Activated CD8-positive, alpha-beta memory T cell treated with anti-CD3 and anti-CD28 coated beads, Interleukin-2, amount 50 U/mL, for 1 hour (primary cell): ENCODE measurements at regions not wholly inside any gene's neighbourhood (a gene's known extent, or its start where the extent isn't known, plus 50 kb on each side); places are given as distances from the start of the nearest gene placed in this dataset.
"Not testable (repeated sequence)": the region's sequence is repeated elsewhere in the genome, so short reads cannot be mapped to it uniquely, and the experiment has no call there.

Experiments
- DNase-seq: peaks from one replicate; pipeline ENCODE4 v3.0.0-alpha.2; 2020; ENCODE audit errors: extremely low read depth

DNA sequence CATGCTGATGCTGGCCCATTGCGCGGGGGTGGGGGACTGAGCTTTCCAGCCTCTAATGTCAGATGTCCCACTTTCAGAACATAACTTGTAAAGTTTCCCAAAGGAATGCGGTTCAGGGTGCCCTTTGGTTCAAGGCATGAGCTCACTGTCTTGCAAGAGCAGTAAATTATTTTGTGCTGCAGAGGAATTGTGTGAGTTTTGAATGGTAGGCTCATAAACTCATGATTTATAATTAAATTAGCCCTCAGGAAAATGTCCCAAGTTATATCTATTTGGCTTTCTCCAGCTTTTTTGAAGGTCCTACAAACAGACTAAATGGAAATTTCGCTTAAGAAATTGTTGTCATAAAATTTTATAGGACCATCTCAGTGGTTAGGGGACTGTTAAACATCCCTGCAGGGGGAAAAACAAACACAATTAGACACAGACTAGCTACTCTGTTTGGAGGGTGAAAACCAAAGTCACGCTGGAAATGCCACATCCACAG is 321.8 kb downstream of the HS3ST3B1 start:
- DNase-seq: no peak

DNA sequence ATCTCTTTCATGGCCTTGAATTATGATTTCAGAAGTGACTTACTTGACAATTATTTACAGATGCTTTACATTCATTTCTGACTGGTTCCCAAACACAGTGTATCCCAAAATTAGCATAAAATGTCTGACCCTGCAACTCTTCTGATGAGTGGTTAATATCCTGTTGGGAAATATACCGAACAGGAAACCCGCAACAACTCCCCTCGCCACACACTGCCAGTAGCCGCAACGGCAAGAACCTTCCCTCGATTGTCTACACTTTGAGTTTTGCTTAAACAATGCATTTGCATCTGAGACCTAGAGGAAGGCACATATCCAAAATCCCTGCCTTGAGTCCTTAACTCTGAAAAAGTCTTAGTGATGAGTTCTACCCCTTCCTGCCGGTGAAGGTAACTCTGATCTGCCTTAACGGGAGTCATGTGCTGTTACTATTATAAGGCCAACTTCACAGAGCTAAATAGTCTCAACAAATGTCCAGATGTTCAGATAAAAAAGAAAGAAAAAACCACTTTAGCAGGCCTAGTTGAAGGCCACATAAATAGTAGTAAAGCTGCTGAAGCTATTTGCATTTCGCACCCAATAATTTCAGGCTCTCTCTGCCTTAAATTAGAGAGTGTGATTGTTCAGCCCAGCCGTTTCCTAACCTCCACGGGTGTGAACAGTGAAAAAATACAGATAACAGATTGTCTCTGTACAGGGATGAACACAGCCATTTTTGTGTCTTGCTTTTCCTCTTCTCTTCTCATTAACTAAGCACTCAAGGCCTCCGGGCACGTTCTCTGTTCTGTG is 321.1 kb downstream of the HS3ST3B1 start:
- DNase-seq: no peak

DNA sequence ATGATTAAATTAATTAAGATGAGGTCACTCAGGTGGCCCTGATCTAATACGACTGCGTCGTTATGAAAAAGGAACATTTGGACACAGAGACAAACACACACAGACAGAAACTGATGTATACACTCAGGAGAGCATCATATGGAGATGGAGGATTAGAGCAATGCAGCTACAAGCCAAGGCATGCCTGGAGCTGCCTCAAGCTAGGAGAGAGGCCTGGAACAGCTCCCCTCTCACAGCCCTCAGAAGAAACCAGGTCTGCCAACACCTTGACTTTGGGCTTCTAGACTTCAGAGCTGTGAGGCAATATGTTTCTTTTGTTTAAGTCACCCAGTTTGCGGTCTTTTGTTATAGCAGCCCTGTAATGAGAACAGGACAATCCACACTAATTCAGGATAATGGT is 318.9 kb downstream of the HS3ST3B1 start:
- DNase-seq: no peak

DNA sequence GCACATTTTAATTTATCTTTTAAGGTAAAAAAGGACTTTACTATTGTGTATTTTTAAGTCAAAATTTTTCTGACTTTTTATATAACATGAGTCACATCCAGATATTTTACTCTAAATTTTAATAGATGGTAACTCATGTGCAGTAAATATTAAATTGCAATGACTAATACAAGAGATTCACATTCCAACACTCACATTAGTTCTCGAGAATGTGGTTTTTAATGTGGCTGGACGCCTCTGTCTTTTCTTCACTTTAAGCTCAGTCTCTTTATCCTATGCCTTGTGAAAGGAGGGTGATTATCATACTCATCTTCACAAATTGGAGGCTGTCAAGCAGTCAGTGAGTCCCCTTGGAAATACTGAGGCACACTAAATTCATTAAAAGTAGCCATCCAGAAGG is 315.6 kb downstream of the HS3ST3B1 start:
- no peak for DNase-seq

DNA sequence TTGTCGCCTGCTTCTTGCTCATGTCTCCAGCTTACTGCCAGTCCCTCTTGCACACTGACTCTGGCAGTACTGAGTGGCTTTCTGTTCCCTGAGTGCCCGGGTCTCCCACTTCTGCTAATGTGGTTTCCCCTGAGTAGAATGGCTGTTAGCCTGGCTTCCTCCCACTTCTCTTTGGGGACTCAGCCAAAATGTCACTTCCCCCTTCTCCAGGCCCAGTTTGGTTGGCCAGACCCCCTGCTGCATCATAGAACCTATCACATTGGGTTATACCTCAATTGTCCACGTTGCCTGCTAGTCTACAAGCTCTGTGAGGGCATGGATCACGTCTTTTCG is 304.4 kb downstream of the HS3ST3B1 start:
- DNase-seq: no peak

DNA sequence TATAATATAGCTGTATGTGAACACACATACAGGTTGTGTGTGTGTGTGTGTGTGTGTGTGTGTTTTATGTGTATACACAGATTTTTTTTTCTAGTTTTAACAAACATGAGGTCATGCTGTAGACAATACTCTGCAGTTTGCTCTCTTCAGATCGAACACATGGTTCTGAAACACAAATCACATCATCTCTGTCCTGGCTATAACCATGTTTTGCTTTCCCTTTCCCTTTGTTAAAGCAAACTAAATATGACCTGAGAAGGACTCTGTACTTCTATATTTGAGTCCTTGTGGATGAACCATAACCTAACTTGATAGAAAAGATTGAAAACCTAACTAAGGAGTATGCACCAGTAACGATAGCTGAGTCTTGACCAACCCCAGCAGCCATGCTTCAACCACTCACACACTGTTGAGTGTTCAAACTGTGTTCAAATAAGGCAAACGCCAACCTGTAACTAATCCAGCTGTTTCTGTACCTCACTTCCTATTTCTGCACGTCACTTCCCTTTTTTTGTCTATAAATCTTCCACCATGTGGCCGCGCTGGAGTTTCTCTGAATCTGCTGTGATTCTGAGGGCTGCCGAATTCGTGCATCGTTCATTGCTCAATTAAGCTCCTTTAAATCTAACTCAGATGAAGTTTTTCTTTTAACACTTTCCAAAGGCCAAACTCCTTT is 303.8 kb downstream of the HS3ST3B1 start:
- DNase-seq: no peak

DNA sequence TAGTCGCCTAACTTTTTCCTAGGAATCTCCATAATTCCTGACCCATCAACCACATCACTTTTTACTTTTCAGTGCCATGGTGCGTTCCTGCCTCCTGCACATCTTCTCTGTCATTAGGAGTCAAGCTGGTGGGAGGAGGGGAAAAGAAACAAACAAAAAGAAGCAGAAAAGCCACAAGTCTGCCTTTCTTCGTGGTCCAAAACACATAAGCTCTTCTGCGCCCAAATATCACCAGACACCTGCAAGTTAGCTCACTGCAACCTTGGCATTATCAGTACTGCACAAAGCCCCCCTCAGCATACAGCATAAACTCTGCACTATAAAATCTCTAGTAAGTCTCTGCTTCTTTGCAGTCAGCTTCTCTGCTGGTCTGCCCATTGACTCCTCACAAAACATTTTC is 295.3 kb downstream of the HS3ST3B1 start:
- DNase-seq: no peak

DNA sequence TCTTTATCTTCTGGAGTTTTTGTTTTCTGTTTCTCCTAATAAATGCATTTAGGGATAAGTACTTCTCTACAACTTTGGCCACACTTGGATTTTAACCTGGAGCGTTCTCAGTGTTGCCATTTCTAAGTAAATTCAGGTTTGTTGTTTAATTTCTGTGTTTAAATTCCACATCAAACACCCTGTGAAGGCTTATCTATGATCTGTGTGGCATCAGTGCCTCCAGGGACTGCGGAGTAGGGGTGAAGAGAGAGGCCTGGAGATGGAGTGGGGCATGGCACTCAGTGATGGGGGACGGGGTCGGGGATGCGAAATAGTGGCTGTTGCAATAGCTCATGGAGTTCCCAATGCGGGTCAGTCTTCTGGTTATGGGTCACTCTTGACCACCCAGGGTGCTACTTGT is 294.8 kb downstream of the HS3ST3B1 start:
- DNase-seq: no peak

DNA sequence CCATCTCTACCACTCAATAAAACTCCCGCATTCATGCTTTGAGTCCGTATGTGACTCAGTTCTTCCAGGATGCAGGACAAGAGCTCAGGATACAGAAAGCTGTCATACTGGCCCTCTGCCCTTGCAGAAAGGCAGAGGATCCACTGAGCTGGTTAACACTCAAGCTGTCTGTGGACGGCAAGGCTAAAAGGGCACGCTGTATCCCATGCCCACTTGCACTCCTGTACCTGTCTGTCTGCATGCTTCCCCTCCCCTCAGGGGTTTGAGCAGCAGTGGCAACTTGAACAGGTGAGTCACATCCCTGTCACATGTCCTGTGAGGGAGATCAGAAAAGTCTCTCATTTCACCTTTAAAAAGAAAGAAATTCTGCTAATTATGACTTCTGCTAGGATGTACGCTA is 293.8 kb downstream of the HS3ST3B1 start:
- DNase-seq: no peak

DNA sequence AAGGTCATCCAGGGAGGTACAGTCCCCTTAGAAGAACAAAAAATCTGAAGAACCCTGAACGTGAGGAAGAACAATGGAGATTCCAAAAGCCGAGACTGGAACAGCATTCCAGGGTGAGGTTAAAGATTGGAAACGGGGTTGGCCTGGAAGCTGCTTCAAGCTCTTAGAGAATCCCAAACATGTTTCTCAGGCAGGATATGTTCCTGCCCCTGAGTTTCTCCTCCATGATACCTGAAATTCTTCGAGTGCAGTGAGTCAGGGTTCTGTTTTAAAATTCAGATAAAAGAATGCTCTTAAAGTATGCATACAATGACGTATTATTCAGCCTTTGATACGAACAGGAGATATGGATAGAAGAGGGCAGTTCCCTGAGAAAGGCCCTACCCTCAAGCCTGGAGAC is 293.1 kb downstream of the HS3ST3B1 start:
- DNase-seq: no peak

DNA sequence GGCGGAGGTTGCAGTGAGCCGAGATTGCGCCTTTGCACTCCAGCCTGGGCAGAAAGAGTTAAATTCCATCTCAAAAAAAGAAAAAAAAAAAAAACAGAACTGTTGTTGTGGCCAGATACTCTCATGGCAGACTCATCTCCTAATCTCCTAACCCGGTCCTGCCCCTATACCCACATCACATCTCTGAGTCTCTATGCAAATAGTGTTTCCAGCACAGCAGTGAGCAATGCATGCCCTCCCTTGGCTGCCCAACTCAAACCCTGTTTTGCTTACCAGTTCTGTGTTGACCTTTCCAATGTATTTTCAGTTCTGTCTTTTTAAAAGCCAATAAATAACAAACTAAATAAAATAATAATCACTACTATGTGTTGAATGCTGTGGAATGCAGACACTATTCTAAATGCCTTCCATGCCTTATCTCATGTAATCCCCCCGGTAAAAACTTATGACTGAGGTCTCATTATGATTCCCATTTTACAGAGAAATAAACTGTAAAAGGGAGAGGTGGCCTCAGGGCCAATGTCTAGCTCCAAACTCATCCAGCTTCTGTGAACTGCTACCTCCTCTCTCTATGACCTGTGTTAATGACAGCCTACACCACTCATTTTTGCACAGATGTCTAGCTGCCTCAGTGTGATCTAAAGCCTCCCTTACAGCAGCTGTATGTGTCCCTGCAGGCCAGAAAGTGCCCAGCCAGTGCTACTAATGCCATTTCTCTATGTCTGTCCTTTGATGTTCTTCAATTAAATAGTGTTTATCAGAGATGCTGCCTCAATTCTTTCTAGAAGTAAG is 289.8 kb downstream of the HS3ST3B1 start:
- no peak for DNase-seq

DNA sequence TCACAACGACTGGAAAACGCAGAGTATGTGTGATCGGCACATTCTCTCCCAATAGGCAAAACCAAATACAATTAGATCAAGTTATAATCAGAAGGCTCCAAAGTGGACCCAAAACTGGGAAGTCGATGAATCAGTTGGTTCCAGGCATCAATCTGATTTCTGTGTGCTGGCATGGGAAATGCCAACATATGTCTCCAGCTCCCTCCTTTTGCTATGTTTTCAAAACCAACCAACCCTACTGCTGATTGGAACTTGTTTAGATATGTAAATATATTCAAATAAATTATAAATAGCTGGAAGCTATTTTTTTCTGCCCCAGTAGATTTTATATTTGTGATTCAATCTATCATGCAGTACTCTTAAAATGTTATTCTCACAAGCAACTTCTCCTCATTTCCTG is 284.2 kb downstream of the HS3ST3B1 start:
- DNase-seq: no peak

DNA sequence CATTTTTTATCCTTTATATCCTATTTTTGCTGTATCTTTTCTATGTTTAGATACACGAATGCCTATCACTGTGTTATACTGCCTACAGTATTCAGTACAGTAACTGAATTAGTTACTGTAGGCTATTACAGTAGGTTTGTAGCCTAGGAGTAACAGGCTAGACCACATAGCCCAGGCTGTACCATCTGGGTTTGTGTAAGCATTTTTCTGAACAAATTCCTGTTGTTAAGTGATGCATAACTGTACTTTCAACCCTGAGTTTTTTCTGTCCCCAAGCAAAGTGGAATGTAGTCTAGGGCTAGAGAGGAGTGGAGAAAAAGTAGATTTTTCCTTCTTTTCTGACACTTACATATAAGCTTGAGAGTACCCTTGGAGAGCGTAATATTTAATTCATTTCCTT is 282.1 kb downstream of the HS3ST3B1 start:
- no peak for DNase-seq

DNA sequence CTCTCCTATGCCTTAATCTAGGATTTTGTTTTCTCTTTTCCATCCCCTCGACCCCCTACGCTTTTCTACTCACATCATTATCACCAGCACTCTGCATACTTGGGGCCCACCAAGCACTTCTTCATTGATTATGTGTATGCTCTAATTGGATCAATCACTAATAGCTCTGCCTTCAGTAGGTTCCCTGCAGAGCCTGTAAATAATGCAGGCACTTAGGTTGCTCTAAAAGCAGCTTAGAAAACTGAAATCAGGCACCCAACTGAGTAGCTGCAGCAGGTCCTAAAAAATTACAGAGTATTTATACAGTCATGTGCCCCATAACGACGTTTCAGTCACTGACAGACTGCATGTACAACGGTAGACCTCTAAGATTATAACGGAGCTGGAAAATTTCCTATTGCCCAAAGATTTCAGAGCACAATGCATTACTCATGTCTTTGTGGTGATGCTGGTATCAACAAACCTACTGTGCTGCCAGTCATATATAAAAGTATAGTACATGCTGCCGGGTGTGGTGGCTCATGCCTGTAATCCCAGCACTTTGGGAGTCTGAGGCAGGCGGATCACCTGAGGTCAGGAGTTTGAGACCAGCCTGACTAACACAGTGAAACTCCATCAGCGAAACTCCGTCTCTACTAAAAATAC is 280.4 kb downstream of the HS3ST3B1 start:
- no peak for DNase-seq

DNA sequence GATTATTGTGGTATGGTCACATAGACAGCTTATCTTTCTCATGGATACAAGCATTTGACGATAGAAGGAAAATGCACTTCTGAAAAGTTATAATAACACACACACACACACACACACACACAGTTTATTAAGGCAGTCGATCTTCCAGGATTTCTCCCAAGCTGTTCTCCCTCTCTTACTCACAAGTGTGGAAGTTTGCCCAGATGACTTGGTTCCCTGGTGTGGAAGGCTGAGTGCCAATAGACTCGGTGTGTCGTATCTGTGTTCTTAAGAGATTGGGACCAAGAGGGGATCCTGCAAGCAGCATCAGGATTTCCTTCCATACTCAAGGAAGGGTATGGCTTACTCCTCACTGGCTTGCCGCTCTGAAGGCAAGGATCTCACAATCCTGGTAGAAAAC is 279.6 kb downstream of the HS3ST3B1 start:
- no peak for DNase-seq

DNA sequence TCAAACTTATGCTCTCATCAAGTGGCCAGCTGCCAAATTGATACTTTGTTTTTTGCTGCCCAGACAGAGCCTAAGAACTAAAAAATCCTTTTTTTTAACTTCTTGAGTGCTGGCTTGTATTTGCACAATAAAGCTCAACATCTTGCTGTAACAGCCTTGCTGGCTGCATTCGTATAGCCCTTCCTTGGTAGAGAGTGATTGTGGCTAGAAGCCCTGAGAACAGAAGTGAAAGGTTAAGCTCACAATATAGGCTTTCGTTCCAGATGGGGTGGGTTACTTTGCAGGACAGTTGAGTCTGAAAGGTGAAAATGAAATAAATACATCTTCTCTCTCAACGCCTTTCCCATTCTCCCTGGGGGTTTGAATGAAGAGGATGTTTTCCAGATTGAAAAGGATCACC is 278.8 kb downstream of the HS3ST3B1 start:
- DNase-seq: no peak

DNA sequence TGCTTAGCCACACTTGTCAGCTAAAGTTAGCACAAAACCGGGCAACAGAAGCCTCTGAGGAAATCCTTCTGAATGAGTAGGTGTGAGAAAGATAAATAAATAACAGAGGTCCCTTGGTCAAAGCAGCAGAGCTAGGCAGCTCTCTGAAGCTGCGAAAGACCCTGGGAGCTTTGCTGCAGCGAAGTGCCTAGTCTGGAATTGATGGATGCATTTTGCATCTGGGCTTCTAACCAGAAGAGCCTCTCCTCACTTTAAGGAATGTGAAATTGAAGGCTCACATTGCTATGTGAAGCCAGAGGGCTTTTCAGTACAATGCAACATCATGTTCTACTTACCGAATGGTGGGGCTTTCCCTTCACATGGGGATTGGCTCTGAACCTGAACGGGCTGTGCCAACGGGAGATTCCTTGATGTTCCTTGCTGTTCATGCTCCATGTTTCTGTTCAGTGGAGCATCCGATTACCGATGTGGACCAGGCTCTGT is 274.6 kb downstream of the HS3ST3B1 start:
- DNase-seq: no peak

DNA sequence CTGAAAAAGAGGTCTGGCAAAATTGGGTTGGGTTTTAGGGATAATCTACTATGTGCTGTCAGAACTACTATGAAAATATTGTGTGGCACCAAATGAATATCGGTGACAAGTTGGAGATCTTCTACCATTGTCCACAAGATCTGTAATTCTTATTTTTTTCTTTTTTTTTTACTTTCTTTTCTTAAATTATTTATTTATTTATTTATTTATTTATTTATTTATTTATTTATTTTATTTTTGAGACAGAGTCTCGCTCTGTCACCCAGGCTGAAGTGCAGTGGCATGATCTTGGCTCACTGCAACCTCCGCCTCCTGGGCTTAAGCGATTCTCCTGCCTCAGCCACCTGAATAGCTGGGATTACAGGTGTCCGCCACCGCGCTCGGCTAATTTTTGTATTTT is 259.4 kb downstream of the HS3ST3B1 start:
- not testable (repeated sequence) for DNase-seq

DNA sequence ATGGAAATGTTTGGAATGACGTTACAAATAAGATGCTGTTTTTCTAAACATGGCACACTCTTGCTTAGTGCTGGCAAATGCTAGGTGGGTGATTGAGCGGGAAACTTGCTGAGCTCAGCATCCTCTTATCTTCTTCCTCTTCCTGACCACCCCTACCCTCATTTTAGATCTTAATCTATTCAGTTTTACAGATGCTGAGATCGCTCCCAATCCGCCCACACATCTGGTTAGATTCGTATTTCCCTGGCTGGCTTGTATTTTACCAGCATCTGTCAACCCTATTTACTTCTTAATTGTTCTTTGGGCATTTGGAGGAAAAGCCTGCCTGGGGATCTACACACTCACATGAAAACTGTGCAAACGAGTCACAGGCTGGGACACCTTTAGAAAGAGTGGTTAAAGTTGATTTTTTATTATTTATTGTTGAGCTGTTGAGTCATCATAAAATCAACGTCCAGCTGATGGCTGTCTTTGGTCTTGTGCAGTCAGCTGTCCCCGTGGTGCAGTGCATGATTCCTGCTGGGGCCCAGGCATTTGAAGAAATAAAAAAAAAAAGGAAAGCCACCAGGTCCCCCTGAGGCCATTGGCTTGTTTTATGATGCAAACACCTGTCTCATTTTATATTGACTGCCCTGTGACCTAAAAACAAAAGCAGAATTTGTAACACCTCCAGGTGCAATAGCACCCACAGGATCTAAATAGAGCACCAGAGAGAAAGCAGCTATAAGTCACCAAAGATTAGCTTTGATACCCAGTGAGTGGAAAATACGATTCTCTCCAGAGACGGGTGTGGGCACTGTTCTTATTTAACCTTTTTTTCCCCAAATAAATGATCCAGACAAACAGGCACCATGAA is 258.6 kb downstream of the HS3ST3B1 start:
- DNase-seq: no peak

DNA sequence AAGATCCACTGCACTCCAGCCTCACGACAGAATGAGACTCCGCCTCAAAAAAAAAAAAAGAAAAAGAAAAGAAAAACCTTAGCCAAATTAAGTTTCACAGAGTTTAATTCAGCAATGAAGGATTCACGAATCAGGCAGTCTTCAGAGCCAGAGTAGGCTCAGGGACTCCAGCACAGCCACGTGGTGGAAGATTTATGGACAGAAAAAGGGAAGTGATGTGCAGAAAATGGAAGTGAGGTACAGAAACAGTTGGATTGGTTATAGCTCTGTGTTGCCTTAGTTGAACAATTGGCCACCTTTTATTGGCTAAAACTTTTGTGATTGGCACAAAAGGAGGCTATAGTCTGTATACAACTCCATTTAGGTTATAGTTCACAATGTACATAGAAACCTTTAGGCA is 256.6 kb downstream of the HS3ST3B1 start:
- no peak for DNase-seq

DNA sequence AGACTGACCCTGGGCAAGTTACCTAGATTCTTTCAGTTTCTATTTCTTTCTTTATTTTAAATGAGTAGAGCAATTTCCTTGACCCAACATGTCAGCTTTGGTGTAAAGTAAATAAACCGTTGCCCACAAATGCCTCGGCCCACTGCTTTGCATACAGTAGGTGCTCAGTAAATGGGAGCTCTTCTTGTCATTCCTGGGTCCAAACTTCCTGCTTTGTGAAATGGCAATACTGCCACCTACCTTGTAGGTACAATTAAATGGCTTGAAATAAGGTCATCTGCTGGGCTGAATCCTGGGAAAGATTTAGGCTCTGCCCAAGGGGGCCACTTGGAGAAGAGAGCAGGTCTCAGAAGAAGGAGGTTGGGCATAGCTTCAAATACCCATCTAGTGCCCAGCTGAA is 253.0 kb downstream of the HS3ST3B1 start:
- no peak for DNase-seq
